HepG2 (cell line): ENCODE measurements at regions not wholly inside any gene's neighbourhood (a gene's known extent, or its start where the extent isn't known, plus 50 kb on each side); places are given as distances from the start of the nearest gene placed in this dataset.

Source experiments
- ELK4 ChIP-seq: sonication (generic); formaldehyde crosslinking; IDR thresholded peaks from 2 replicates; pipeline ENCODE4 v1.9.0; 2021; ENCODE audit warnings: missing genetic modification reagents, borderline replicate concordance
- FUBP1 ChIP-seq: sonication (generic); formaldehyde crosslinking; IDR thresholded peaks from 2 replicates; pipeline ENCODE4 v1.5.1; 2020; ENCODE audit warnings: missing genetic modification reagents, mild to moderate bottlenecking, borderline replicate concordance
- ISX ChIP-seq: sonication (generic); formaldehyde crosslinking; conservative IDR thresholded peaks from 2 replicates; pipeline ENCODE4 v1.5.0; 2020; ENCODE audit warnings: missing genetic modification reagents
- KAT2B ChIP-seq: fragments of 150-350 bp; IDR thresholded peaks from 2 replicates; pipeline ENCODE4 v1.6.1; 2014; ENCODE audit warnings: low read depth, low read length, borderline replicate concordance
- KDM5B ChIP-seq: sonication (generic); formaldehyde crosslinking; IDR thresholded peaks from 2 replicates; pipeline ENCODE4 v1.4.0; 2020; ENCODE audit warnings: missing genetic modification reagents, mild to moderate bottlenecking, borderline replicate concordance
- MXD1 ChIP-seq: sonication (generic); formaldehyde crosslinking; IDR thresholded peaks from 2 replicates; pipeline ENCODE4 v1.4.0; 2020; ENCODE audit warnings: mild to moderate bottlenecking, missing genetic modification reagents
- NFAT5 ChIP-seq: sonication (generic); formaldehyde crosslinking; IDR thresholded peaks from 2 replicates; pipeline ENCODE4 v1.4.0; 2020; ENCODE audit warnings: missing genetic modification reagents
- NFKBIZ ChIP-seq: IDR thresholded peaks from 2 replicates; pipeline ENCODE4 v1.6.1; 2018; ENCODE audit warnings: missing genetic modification reagents, missing compliant biosample characterization
- TBP ChIP-seq: sonication (generic); formaldehyde crosslinking; IDR thresholded peaks from 2 replicates; pipeline ENCODE4 v1.5.0; 2020; ENCODE audit warnings: missing genetic modification reagents
- TCF7L2 ChIP-seq: IDR thresholded peaks from 2 replicates; pipeline ENCODE4 v1.6.1; 2011; ENCODE audit warnings: mild to moderate bottlenecking, low read depth, low read length, moderate library complexity
- THAP7 ChIP-seq: sonication (generic); formaldehyde crosslinking; IDR thresholded peaks from 2 replicates; pipeline ENCODE4 v1.8.1; 2023; ENCODE audit warnings: mild to moderate bottlenecking, missing genetic modification reagents
- ZBTB21 ChIP-seq: sonication (generic); formaldehyde crosslinking; IDR thresholded peaks from 2 replicates; pipeline ENCODE4 v1.4.0; 2020; ENCODE audit warnings: missing genetic modification reagents
- ZNF232 ChIP-seq: sonication (generic); formaldehyde crosslinking; IDR thresholded peaks from 2 replicates; pipeline ENCODE4 v1.4.0; 2020; ENCODE audit warnings: missing genetic modification reagents, borderline replicate concordance
- ZNF251 ChIP-seq: sonication (generic); formaldehyde crosslinking; IDR thresholded peaks from 2 replicates; pipeline ENCODE4 v1.9.0; 2021; ENCODE audit warnings: mild to moderate bottlenecking, missing genetic modification reagents
- ZNF503 ChIP-seq: sonication (generic); formaldehyde crosslinking; IDR thresholded peaks from 2 replicates; pipeline ENCODE4 v1.4.0; 2020; ENCODE audit warnings: missing genetic modification reagents
- ZNF547 ChIP-seq: sonication (generic); formaldehyde crosslinking; IDR thresholded peaks from 2 replicates; pipeline ENCODE4 v1.5.1; 2020; ENCODE audit warnings: mild to moderate bottlenecking, missing genetic modification reagents
- ZNF607 ChIP-seq: sonication (generic); formaldehyde crosslinking; IDR thresholded peaks from 2 replicates; pipeline ENCODE4 v1.5.1; 2020; ENCODE audit warnings: missing genetic modification reagents, mild to moderate bottlenecking, borderline replicate concordance
- ZSCAN31 ChIP-seq: sonication (generic); formaldehyde crosslinking; IDR thresholded peaks from 2 replicates; pipeline ENCODE4 v1.5.0; 2020; ENCODE audit warnings: low read depth, mild to moderate bottlenecking, missing genetic modification reagents

GRCh38 chr6:92364948-92365541, 1054.3 kb downstream of the EPHA7 start (continued):
- TF ChIP-seq TBP (CRISPR knock-in tag) (no peak), TCF7L2 (no peak), ZNF503 (CRISPR knock-in tag) (no peak), ZNF232 (no peak), KAT2B (no peak), NFAT5 (CRISPR knock-in tag) (no peak), ZNF607 (CRISPR knock-in tag) (no peak), FUBP1 (CRISPR knock-in tag) (no peak), ZBTB21 (CRISPR knock-in tag) (no peak), ZNF547 (no peak), ELK4 (CRISPR knock-in tag) (no peak), ZSCAN31 (no peak), MXD1 (no peak), KDM5B (no peak), ZNF251 (CRISPR knock-in tag) (no peak), THAP7 (CRISPR knock-in tag) (no peak), ISX (CRISPR knock-in tag) (no peak), NFKBIZ (CRISPR knock-in tag) (peak; percentile 71; the same call in 1 of the 2 replicates)
